Kidney (tissue), 13 donors: ENCODE measurements at regions not wholly inside any gene's neighbourhood (a gene's known extent, or its start where the extent isn't known, plus 50 kb on each side); places are given as distances from the start of the nearest gene placed in this dataset.
A peak's percentile ranks its signal among the peaks of the same experiment; 100 is the strongest.

Experiments used
- DNase-seq, 5 donors: peaks; one replicate each; pipeline ENCODE4 v3.0.0-alpha.2; 2013 to 2020
- FAIRE-seq: peaks from 2 replicates; lab custom pipeline; 2012; peaks lifted over from hg19 to GRCh38; lab: Jason Lieb, UNC
- H3K27ac ChIP-seq, 2 donors: one replicate each; pipeline ENCODE4 v1.7.0; 2013; ENCODE audit warnings: low read depth in 2 of 2, low read length in 2 of 2, inconsistent platforms in 1 of 2
- H3K27me3 ChIP-seq: one replicate; pipeline ENCODE4 v1.7.1; 2013; ENCODE audit warnings: low read length, inconsistent platforms; ENCODE audit not compliant: control insufficient read depth, insufficient read depth
- H3K36me3 ChIP-seq, 3 donors: one replicate each; pipeline versions ENCODE4 v1.7.0 to v1.7.1; 2013; ENCODE audit warnings: low read length in 3 of 3, control low read depth in 1 of 3, inconsistent platforms in 1 of 3; ENCODE audit not compliant: insufficient read depth in 3 of 3, control insufficient read depth in 2 of 3
- H3K4me1 ChIP-seq, 3 donors: one replicate each; pipeline versions ENCODE4 v1.7.0 to v1.7.1; 2013; ENCODE audit warnings: low read length in 3 of 3, inconsistent platforms in 1 of 3, low read depth in 1 of 3; ENCODE audit not compliant: control insufficient read depth in 2 of 3, insufficient read depth in 2 of 3
- H3K4me3 ChIP-seq, 3 donors: one replicate each; pipeline versions ENCODE4 v1.7.0 to v1.8.1; 2013; ENCODE audit warnings: low read length in 3 of 3, control low read depth in 1 of 3, inconsistent platforms in 1 of 3
- H3K9ac ChIP-seq, 3 donors: one replicate each; pipeline versions ENCODE4 v1.7.0 to v1.7.1; 2013; ENCODE audit warnings: low read length in 3 of 3, control low read depth in 1 of 3, inconsistent platforms in 1 of 3
- H3K9me3 ChIP-seq, 3 donors: one replicate each; pipeline versions ENCODE4 v1.7.0 to v1.7.1; 2013; ENCODE audit warnings: low read length in 3 of 3, control low read depth in 1 of 3, inconsistent platforms in 1 of 3; ENCODE audit not compliant: control insufficient read depth in 2 of 3, insufficient read depth in 1 of 3
- CTCF ChIP-seq: IDR thresholded peaks from 3 replicates; pipeline ENCODE4 v1.5.1; 2012; ENCODE audit warnings: mild to moderate bottlenecking, moderate library complexity, borderline replicate concordance; ENCODE audit not compliant: insufficient read depth; ENCODE audit errors: extremely low read depth
- intact Hi-C: fragments of 100-400 bp; cut with DNase I; formaldehyde crosslinking; loops from one replicate; pipeline ENCODE4 v1.11.1; 2022
- donor health status: control.
- donor health status: control.
- donor health status: control.
- donor health status: control.
- donor health status: control.
- donor health status: DM: yes; HTN: yes; CAD: no.
- donor health status: Normal renal cell carcinoma (clear cell type).

GRCh38 chr11:91792779-91793262, 431.8 kb upstream of the FAT3 start:
- Histone ChIP-seq H3K9ac (no peak overlapping the region), H3K4me1 (peaks cover 2 to 7% (median 4%) of the 10 kb centered on the region in 3 donors), H3K27me3 (no peaks in the 10 kb centered on the region), H3K9me3 (no peaks in the 10 kb centered on the region), H3K27ac (no peak overlapping the region), H3K36me3 (no peaks in the 10 kb centered on the region), H3K4me3 (no peak overlapping the region)
- no peak for DNase-seq
- FAIRE-seq: no peak
- no peak for TF ChIP-seq CTCF
- intact Hi-C loops: no loop called here

- H3K4me3 ChIP-seq: no peak overlapping the region
- intact Hi-C loops: no loop called here
- TF ChIP-seq CTCF: no peak
- no peak for DNase-seq
- H3K9ac ChIP-seq: no peak overlapping the region
- no peaks in the 10 kb centered on the region for H3K36me3 ChIP-seq
- H3K27ac ChIP-seq: no peak overlapping the region
- no peaks in the 10 kb centered on the region for H3K27me3 ChIP-seq
- FAIRE-seq: no peak
- H3K4me1 ChIP-seq: peaks cover 0 to 4% (median 2%) of the 10 kb centered on the region in 3 donors
- H3K9me3 ChIP-seq: no peaks in the 10 kb centered on the region
These were observed 433.5 kb upstream of the FAT3 start for GRCh38 chr11:91791171-91791468.

- no peaks in the 10 kb centered on the region for H3K27me3 ChIP-seq
- no peak overlapping the region for H3K9ac ChIP-seq
- TF ChIP-seq CTCF: no peak
- H3K9me3 ChIP-seq: no peaks in the 10 kb centered on the region
- DNase-seq (peak in 3 of 5 donors; percentile 19 to 58 (median 30)), FAIRE-seq (no peak)
- H3K36me3 ChIP-seq: no peaks in the 10 kb centered on the region
- H3K27ac ChIP-seq: no peak overlapping the region
- H3K4me1 ChIP-seq: peaks cover 0 to 4% (median 2%) of the 10 kb centered on the region in 3 donors
- intact Hi-C loops: no loop called here
- no peak overlapping the region for H3K4me3 ChIP-seq
These were observed 434.1 kb upstream of the FAT3 start for GRCh38 chr11:91790346-91791170.
